HG03103 (cell line): ENCODE measurements at regions not wholly inside any gene's neighbourhood (a gene's known extent, or its start where the extent isn't known, plus 50 kb on each side); places are given as distances from the start of the nearest gene placed in this dataset.

Source experiments
- ATAC-seq: cut with Tn5 transposase; IDR thresholded peaks from one replicate; pipeline ENCODE4 v1.9.1; 2021; ENCODE audit warnings: low read depth; ENCODE audit not compliant: unreplicated experiment

- ATAC-seq: no peak
Observed at GRCh38 chr9:119441338-119441737, 72.1 kb upstream of the BRINP1 start.

- ATAC-seq: no peak
Observed at GRCh38 chr9:119436261-119436660, 67.0 kb upstream of the BRINP1 start.

GRCh38 chr9:119435076-119435475, 65.8 kb upstream of the BRINP1 start:
- no peak for ATAC-seq

- ATAC-seq: no peak
Observed at GRCh38 chr9:119432428-119432827, 63.2 kb upstream of the BRINP1 start.

DNA sequence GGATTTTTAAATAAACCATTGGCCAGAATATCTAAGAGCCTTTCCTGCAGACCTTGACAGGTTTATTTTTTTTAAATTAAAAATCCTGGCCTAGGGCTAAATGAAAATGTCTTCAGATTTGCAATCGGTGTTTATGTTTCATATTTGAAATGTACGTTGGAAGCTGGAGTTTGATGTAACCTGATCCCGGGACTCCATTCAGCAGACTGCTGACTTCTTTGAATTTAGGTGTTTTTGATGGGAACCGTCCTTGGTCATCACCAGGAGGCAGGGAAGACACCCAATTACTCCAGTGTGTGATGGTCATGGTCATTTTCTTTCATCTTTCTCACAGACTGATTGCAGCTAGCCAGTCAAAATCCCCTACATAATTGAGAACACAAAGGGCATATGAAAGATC, 60.1 kb upstream of the BRINP1 start:
- ATAC-seq: no peak

DNA sequence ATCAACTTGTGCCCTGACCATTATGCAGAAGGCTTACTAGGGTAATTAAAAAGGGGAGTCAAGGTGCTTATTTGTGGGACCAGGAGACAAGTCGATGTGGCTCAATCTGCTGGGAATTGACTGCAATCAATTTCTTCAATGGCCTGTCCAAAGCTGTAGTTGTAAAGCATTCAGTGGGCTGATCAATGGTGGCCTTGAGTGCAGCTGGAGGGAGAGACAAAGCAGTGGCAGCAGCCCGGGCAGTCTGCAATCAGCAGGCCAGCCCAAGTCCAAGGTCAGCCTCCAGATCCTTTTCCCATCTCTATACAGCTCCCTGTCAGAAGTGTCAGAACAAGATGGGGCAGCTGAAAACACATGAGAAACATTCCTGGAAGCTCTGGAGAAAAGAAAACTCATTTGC, 51.0 kb upstream of the BRINP1 start:
- ATAC-seq: no peak
